Endothelial cell of umbilical vein (primary cell): ENCODE measurements at regions not wholly inside any gene's neighbourhood (a gene's known extent, or its start where the extent isn't known, plus 50 kb on each side); places are given as distances from the start of the nearest gene placed in this dataset.

Source experiments
- CTCF ChIP-seq, 2 donors: IDR thresholded peaks; 1 replicate in 1 of 2; 2 replicates in 1 of 2; pipeline ENCODE4 v1.5.1; 2011; ENCODE audit warnings: low read length in 2 of 2, mild to moderate bottlenecking in 2 of 2, moderate library complexity in 2 of 2, control low read depth in 1 of 2, inconsistent platforms in 1 of 2, low read depth in 1 of 2; ENCODE audit not compliant: insufficient read depth in 1 of 2; ENCODE audit errors: extremely low read depth in 1 of 2
- EZH2 ChIP-seq: IDR thresholded peaks from 2 replicates; pipeline ENCODE4 v1.6.1; 2012; ENCODE audit warnings: borderline replicate concordance, low read depth, mild to moderate bottlenecking, moderate library complexity, low read length, inconsistent platforms; ENCODE audit not compliant: severe bottlenecking
- GATA2 ChIP-seq: IDR thresholded peaks from 2 replicates; pipeline ENCODE4 v1.7.0; 2011; ENCODE audit warnings: low read depth, mild to moderate bottlenecking, moderate library complexity, mixed read lengths, low read length; ENCODE audit not compliant: insufficient read length, insufficient read depth
- MYC ChIP-seq: IDR thresholded peaks from one replicate; pipeline ENCODE4 v1.6.1; 2011; ENCODE audit warnings: mild to moderate bottlenecking, low read depth, low read length
- POLR2A ChIP-seq: IDR thresholded peaks from 2 replicates; pipeline ENCODE4 v1.6.1; 2012; ENCODE audit warnings: low read depth, mild to moderate bottlenecking, control low read depth, low read length

DNA sequence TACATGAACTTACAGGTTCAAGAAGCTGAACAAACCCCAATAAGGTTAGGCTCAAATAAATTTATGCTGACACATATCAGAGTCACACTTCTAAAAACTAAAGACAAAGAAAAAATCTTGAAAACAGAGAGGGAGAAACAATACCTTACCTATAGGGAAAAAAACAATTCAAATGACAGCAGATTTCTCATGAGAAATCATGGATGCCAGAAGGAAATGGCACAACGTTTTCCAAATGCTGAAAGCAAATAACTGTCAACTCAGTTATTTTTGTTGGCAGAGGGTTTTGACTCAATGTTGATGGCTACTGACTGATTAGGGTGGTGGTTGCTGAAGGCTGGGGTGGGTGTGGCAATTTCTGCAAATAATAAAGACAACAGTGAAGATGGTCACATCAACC lies 239.4 kb downstream of the ARHGAP12 start:
- TF ChIP-seq CTCF (IDR thresholded peaks at IDR 0.05; ENCODE audit: extremely low read depth in 1 of 2, insufficient read depth in 1 of 2, low read depth in 1 of 2, low read length in 2 of 2) (no peak), POLR2A (no peak), MYC (no peak), GATA2 (no peak), EZH2 (no peak)
